ENCODE measurements at regions not wholly inside any gene's neighbourhood (a gene's known extent, or its start where the extent isn't known, plus 50 kb on each side); places are given as distances from the start of the nearest gene placed in this dataset.

GRCh38 chr13:55727683-55728082 is 1413.0 kb upstream of the PRR20A start:
- no peak for TF ChIP-seq POLR2A (IDR thresholded peaks at IDR 0.05; ENCODE audit: low read depth, low read length)
- TF ChIP-seq POLR2AphosphoS5 (IDR thresholded peaks at IDR 0.05; ENCODE audit: insufficient read depth, low read depth, low read length): no peak
- TF ChIP-seq CTCF (IDR thresholded peaks at IDR 0.05; ENCODE audit: extremely low read depth in 1 of 2, insufficient read depth in 1 of 2, low read depth in 1 of 2, low read length in 2 of 2): no peak
- no peak for TF ChIP-seq FOS (IDR thresholded peaks at IDR 0.05; ENCODE audit: borderline replicate concordance, insufficient read depth, low read length)
- no peak for TF ChIP-seq MAX (IDR thresholded peaks at IDR 0.05; ENCODE audit: insufficient read depth, insufficient read length)
- TF ChIP-seq EZH2 (IDR thresholded peaks at IDR 0.05; ENCODE audit: borderline replicate concordance, low read depth, low read length, severe bottlenecking): no peak
- no peak for TF ChIP-seq GATA2 (IDR thresholded peaks at IDR 0.05; ENCODE audit: insufficient read depth, insufficient read length, low read depth, low read length)
